IMR-90 (cell line): ENCODE measurements at regions not wholly inside any gene's neighbourhood (a gene's known extent, or its start where the extent isn't known, plus 50 kb on each side); places are given as distances from the start of the nearest gene placed in this dataset.
A peak's percentile ranks its signal among the peaks of the same experiment; 100 is the strongest.

Experiments used
- ATAC-seq: fragments of 200-7000 bp; cut with Tn5 transposase; 2 replicates; pipeline ENCODE4 v1.9.1; 2020; ENCODE audit warnings: low read depth, mild to moderate bottlenecking, moderate library complexity
- BruUV-seq: library from RNA; stranded (reverse); fragments of 400-500 nt; replicated peaks from 2 replicates; lab custom pipeline; 2021; lab: Mats Ljungman, UMichigan
- CTCF ChIA-PET: fragments of 300-600 bp; formaldehyde crosslinking; extraction: SDS; loops from one replicate; lab custom pipeline; 2021; ENCODE audit warnings: antibody characterized with exemption; lab: Yijun Ruan, JAX
- POLR2A ChIA-PET: fragments of 300-600 bp; sonication (Branson Sonifier 250); formaldehyde crosslinking; loops from one replicate; lab custom pipeline; 2022; ENCODE audit warnings: antibody characterized with exemption; ENCODE audit not compliant: unreplicated experiment; lab: Charles Lee
- DNase-seq: peaks from one replicate; pipeline ENCODE4 v3.0.0; 2013
- H2AFZ ChIP-seq: replicated peaks from 2 replicates; pipeline ENCODE3; 2013; ENCODE audit warnings: low read length, mild to moderate bottlenecking; ENCODE audit not compliant: poor library complexity
- H2AK5ac ChIP-seq: 2 replicates; pipeline ENCODE4 v1.6.1; 2013; ENCODE audit warnings: low read depth, low read length, inconsistent platforms
- H2AK9ac ChIP-seq: replicated peaks from 2 replicates; pipeline ENCODE3; 2013; ENCODE audit warnings: mild to moderate bottlenecking, low read depth, low read length, moderate library complexity; ENCODE audit not compliant: poor library complexity
- H2BK120ac ChIP-seq: 2 replicates; pipeline ENCODE4 v1.6.1; 2013; ENCODE audit warnings: low read depth, low read length, inconsistent platforms
- H2BK15ac ChIP-seq: 3 replicates; pipeline ENCODE4 v1.6.1; 2013; ENCODE audit warnings: low read depth, low read length, inconsistent platforms
- H2BK20ac ChIP-seq: 2 replicates; pipeline ENCODE4 v1.6.1; 2013; ENCODE audit warnings: low read depth, mild to moderate bottlenecking, inconsistent platforms, low read length, moderate library complexity
- H2BK5ac ChIP-seq: 2 replicates; pipeline ENCODE4 v1.6.1; 2013; ENCODE audit warnings: mild to moderate bottlenecking, low read depth, low read length, inconsistent platforms; ENCODE audit not compliant: poor library complexity, severe bottlenecking
- H3K14ac ChIP-seq: replicated peaks from 2 replicates; pipeline ENCODE4 v1.6.1; 2013; ENCODE audit warnings: low read depth, low read length, inconsistent platforms
- H3K18ac ChIP-seq: 2 replicates; pipeline ENCODE4 v1.6.1; 2013; ENCODE audit warnings: low read depth, low read length, control low read depth
- H3K23ac ChIP-seq: 2 replicates; pipeline ENCODE4 v1.6.1; 2013; ENCODE audit warnings: low read depth, low read length, inconsistent platforms
- H3K27ac ChIP-seq: 2 replicates; pipeline ENCODE4 v1.5.1; 2013; ENCODE audit warnings: mild to moderate bottlenecking, control low read depth, low read length; ENCODE audit not compliant: insufficient read depth
- H3K27me3 ChIP-seq: 2 replicates; pipeline ENCODE4 v1.6.1; 2013; ENCODE audit warnings: low read length; ENCODE audit not compliant: control insufficient read depth, insufficient read depth
- H3K36me3 ChIP-seq: 2 replicates; pipeline ENCODE4 v1.6.1; 2013; ENCODE audit warnings: low read length, mixed read lengths; ENCODE audit not compliant: control insufficient read depth, insufficient read depth
- H3K4ac ChIP-seq: 2 replicates; pipeline ENCODE4 v1.6.1; 2013; ENCODE audit warnings: low read depth, low read length, inconsistent platforms
- H3K4me1 ChIP-seq: 2 replicates; pipeline ENCODE4 v1.6.1; 2013; ENCODE audit warnings: low read length, mixed read lengths; ENCODE audit not compliant: control insufficient read depth, insufficient read depth
- H3K4me2 ChIP-seq: 2 replicates; pipeline ENCODE4 v1.6.1; 2013; ENCODE audit warnings: low read depth, mild to moderate bottlenecking, control low read depth, low read length, moderate library complexity
- H3K4me3 ChIP-seq: 2 replicates; pipeline ENCODE4 v1.5.1; 2013; ENCODE audit warnings: low read depth, mild to moderate bottlenecking, control low read depth, low read length, moderate library complexity; ENCODE audit not compliant: insufficient read depth
- H3K56ac ChIP-seq: 2 replicates; pipeline ENCODE4 v1.6.1; 2013; ENCODE audit warnings: low read length, inconsistent platforms; ENCODE audit not compliant: insufficient read depth; ENCODE audit errors: extremely low read depth
- H3K79me1 ChIP-seq, 2 experiments: 2 replicates each; pipeline ENCODE4 v1.6.1; 2013; ENCODE audit warnings: low read length in 2 of 2, inconsistent platforms in 1 of 2, low read depth in 1 of 2
- H3K9ac ChIP-seq: 2 replicates; pipeline ENCODE4 v1.6.1; 2013; ENCODE audit warnings: low read depth, low read length, control low read depth
- H3K9me1 ChIP-seq: 2 replicates; pipeline ENCODE4 v1.6.1; 2013; ENCODE audit warnings: low read length, inconsistent platforms; ENCODE audit not compliant: insufficient read depth
- H3K9me3 ChIP-seq: 2 replicates; pipeline ENCODE4 v1.6.1; 2013; ENCODE audit warnings: low read length; ENCODE audit not compliant: control insufficient read depth, insufficient read depth
- H4K20me1 ChIP-seq: 2 replicates; pipeline ENCODE4 v1.6.1; 2013; ENCODE audit warnings: low read length, inconsistent platforms; ENCODE audit not compliant: insufficient read depth
- H4K5ac ChIP-seq: 2 replicates; pipeline ENCODE4 v1.6.1; 2013; ENCODE audit warnings: mild to moderate bottlenecking, low read depth, low read length, control low read depth
- H4K8ac ChIP-seq, 2 experiments: 2 replicates each; pipeline ENCODE4 v1.6.1; 2013; ENCODE audit warnings: low read depth in 2 of 2, low read length in 2 of 2, control low read depth in 1 of 2, inconsistent platforms in 1 of 2
- H4K91ac ChIP-seq: 2 replicates; pipeline ENCODE4 v1.6.1; 2013; ENCODE audit warnings: low read depth, low read length, inconsistent platforms; ENCODE audit not compliant: insufficient read depth
- BHLHE40 ChIP-seq: fragments of 150-350 bp; IDR thresholded peaks from 2 replicates; pipeline ENCODE4 v1.6.1; 2016; ENCODE audit warnings: mild to moderate bottlenecking, low read depth, low read length
- FOS ChIP-seq: fragments of 150-350 bp; IDR thresholded peaks from 2 replicates; pipeline ENCODE4 v1.6.1; 2016; ENCODE audit warnings: low read depth, low read length
- MAZ ChIP-seq: IDR thresholded peaks from 2 replicates; pipeline ENCODE4 v1.6.1; 2012; ENCODE audit warnings: low read depth, mild to moderate bottlenecking, low read length, improper control_type of control experiment, moderate library complexity, borderline replicate concordance
- NFE2L2 ChIP-seq: fragments of 150-350 bp; IDR thresholded peaks from 2 replicates; pipeline ENCODE4 v1.6.1; 2016; ENCODE audit warnings: low read depth, mild to moderate bottlenecking, low read length
- RCOR1 ChIP-seq: IDR thresholded peaks from 2 replicates; pipeline ENCODE4 v1.6.1; 2012; ENCODE audit warnings: mild to moderate bottlenecking, low read length, improper control_type of control experiment; ENCODE audit not compliant: insufficient replicate concordance
- RFX5 ChIP-seq: IDR thresholded peaks from 2 replicates; pipeline ENCODE4 v1.8.0; 2012; ENCODE audit warnings: low read depth, mild to moderate bottlenecking, low read length, moderate library complexity
- SMC3 ChIP-seq: fragments of 150-350 bp; IDR thresholded peaks from 2 replicates; pipeline ENCODE4 v1.6.1; 2016; ENCODE audit warnings: low read depth, mild to moderate bottlenecking, antibody characterized with exemption, low read length, moderate library complexity
- WGBS, 2 experiments: methylation state at CpG; one replicate each; pipeline versions ENCODE4 v1.1.5 to v1.1.7; 2013; ENCODE audit warnings: missing lambda C conversion rate in 2 of 2; ENCODE audit not compliant: insufficient read length in 1 of 2; ENCODE audit errors: extremely low coverage in 2 of 2; 5-methylcytosine and 5-hydroxymethylcytosine counted together
- dilution Hi-C: fragments of 300-500 bp; cut with HindIII; formaldehyde crosslinking; loops from one replicate; pipeline ENCODE4 v1.14.3; 2018; ENCODE audit warnings: low sequenced_read_pairs; ENCODE audit not compliant: unreplicated experiment
- in situ Hi-C: fragments of 300-500 bp; cut with MboI; formaldehyde crosslinking; loops from 3 replicates; pipeline ENCODE4 v1.14.3; 2019; ENCODE audit warnings: low sequenced_read_pairs, inconsistent platforms, mixed read lengths
- intact Hi-C: fragments of 100-400 bp; cut with micrococcal nuclease; formaldehyde crosslinking; loops from 2 replicates; pipeline ENCODE4 v1.10.0; 2022
- TF ChIP-seq, protein P1 (sequence below): fragments of 150-350 bp; IDR thresholded peaks from 2 replicates; pipeline ENCODE4 v1.6.1; 2016; ENCODE audit warnings: low read depth, mild to moderate bottlenecking, low read length, moderate library complexity, borderline replicate concordance
- TF ChIP-seq, protein P2 (sequence below): conservative IDR thresholded peaks from 2 replicates; pipeline ENCODE4 v1.5.1; 2012; ENCODE audit warnings: mild to moderate bottlenecking, low read depth, low read length, improper control_type of control experiment
- TF ChIP-seq, protein P3 (sequence below): fragments of 150-350 bp; IDR thresholded peaks from 2 replicates; pipeline ENCODE4 v1.6.1; 2017; ENCODE audit warnings: mild to moderate bottlenecking, antibody characterized with exemption, low read length, low read depth

DNA sequence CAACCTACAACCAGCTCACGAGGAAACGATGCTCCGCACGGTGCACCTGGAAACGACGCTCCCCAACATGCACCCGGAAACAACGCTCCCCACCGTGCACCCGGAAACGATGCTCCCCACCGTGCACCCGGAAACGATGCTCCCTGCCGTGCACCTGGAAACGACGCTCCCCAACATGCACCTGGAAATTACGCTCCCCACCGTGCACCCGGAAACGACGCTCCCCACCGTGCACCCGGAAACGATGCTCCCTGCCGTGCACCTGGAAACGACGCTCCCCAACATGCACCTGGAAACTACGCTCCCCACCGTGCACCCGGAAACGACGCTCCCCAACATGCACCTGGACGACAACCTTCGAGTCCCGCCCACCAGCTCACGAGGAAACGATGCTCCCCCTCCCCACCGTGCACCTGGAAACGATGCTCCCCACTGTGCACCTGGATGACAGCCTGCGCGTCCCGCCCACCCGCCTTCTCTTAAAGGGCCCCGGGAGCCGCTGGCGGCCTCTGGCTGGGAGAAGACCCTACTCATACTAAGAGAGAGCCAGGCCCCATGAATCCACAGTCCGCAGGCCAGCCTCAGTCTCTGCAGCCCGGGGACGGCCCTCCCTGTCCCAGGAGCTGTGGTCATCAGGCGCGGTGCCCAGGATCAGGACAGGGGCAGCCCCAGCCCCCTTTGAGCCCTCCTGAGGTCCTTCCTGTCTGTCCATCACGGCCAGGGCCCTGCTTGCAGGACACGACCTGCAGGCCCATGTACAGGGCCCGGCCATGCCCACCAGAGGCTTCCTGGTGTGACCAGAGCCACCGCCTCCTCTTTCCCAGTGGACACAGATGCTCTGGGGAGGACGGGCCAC is 98.3 kb downstream of the PDGFA start:
- WGBS, 2 experiments, result 44% methylated on average over 30 of the region's 57 CpGs; no CpG with 5 or more reads in 1 of the 2 experiments
- no peak overlapping the region for H2BK15ac ChIP-seq
- TF ChIP-seq RCOR1 (no peak), SMC3 (no peak), MAZ (no peak), RFX5 (no peak), NFE2L2 (no peak), FOS (no peak), BHLHE40 (no peak)
- TF ChIP-seq, protein P1, sequence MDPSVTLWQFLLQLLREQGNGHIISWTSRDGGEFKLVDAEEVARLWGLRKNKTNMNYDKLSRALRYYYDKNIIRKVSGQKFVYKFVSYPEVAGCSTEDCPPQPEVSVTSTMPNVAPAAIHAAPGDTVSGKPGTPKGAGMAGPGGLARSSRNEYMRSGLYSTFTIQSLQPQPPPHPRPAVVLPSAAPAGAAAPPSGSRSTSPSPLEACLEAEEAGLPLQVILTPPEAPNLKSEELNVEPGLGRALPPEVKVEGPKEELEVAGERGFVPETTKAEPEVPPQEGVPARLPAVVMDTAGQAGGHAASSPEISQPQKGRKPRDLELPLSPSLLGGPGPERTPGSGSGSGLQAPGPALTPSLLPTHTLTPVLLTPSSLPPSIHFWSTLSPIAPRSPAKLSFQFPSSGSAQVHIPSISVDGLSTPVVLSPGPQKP, result no peak
- TF ChIP-seq, protein P2, sequence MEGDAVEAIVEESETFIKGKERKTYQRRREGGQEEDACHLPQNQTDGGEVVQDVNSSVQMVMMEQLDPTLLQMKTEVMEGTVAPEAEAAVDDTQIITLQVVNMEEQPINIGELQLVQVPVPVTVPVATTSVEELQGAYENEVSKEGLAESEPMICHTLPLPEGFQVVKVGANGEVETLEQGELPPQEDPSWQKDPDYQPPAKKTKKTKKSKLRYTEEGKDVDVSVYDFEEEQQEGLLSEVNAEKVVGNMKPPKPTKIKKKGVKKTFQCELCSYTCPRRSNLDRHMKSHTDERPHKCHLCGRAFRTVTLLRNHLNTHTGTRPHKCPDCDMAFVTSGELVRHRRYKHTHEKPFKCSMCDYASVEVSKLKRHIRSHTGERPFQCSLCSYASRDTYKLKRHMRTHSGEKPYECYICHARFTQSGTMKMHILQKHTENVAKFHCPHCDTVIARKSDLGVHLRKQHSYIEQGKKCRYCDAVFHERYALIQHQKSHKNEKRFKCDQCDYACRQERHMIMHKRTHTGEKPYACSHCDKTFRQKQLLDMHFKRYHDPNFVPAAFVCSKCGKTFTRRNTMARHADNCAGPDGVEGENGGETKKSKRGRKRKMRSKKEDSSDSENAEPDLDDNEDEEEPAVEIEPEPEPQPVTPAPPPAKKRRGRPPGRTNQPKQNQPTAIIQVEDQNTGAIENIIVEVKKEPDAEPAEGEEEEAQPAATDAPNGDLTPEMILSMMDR, result no peak
- TF ChIP-seq, protein P3, sequence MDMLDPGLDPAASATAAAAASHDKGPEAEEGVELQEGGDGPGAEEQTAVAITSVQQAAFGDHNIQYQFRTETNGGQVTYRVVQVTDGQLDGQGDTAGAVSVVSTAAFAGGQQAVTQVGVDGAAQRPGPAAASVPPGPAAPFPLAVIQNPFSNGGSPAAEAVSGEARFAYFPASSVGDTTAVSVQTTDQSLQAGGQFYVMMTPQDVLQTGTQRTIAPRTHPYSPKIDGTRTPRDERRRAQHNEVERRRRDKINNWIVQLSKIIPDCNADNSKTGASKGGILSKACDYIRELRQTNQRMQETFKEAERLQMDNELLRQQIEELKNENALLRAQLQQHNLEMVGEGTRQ, result no peak
- no peak overlapping the region for H2BK20ac ChIP-seq
- no peak overlapping the region for H3K4me2 ChIP-seq
- no peaks in the 10 kb centered on the region for H3K4me1 ChIP-seq
- no peaks in the 10 kb centered on the region for H4K20me1 ChIP-seq
- no peak overlapping the region for H3K18ac ChIP-seq
- peaks cover 17% of the 10 kb centered on the region; the same call in 1 of the 2 replicates for H3K27me3 ChIP-seq
- H3K9ac ChIP-seq, result no peak overlapping the region
- H2AFZ ChIP-seq, result peak overlapping the region; percentile 32
- no peak overlapping the region for H4K91ac ChIP-seq
- no peak overlapping the region for H2BK120ac ChIP-seq
- H3K4me3 ChIP-seq, result no peak overlapping the region
- no peak overlapping the region for H3K27ac ChIP-seq
- BruUV-seq, result no TSS peak
- H2BK5ac ChIP-seq, result no peak overlapping the region
- dilution Hi-C loops (no loop called here), in situ Hi-C loops (no loop called here), intact Hi-C loops (no loop called here)
- H3K4ac ChIP-seq, result no peak overlapping the region
- no peak overlapping the region for H2AK9ac ChIP-seq
- no peaks in the 10 kb centered on the region for H3K9me1 ChIP-seq
- no peak overlapping the region for H3K23ac ChIP-seq
- no peak overlapping the region for H2AK5ac ChIP-seq
- no peak overlapping the region for H3K56ac ChIP-seq
- H4K8ac ChIP-seq, result no peak overlapping the region
- H3K14ac ChIP-seq, result no peak overlapping the region
- CTCF ChIA-PET, result no interaction called here
- ATAC-seq (no peak), DNase-seq (no peak)
- H3K79me1 ChIP-seq, result no peaks in the 10 kb centered on the region
- no peaks in the 10 kb centered on the region for H3K36me3 ChIP-seq
- POLR2A ChIA-PET, result no interaction called here
- no peak overlapping the region for H4K5ac ChIP-seq
- H3K9me3 ChIP-seq, result peaks cover 10% of the 10 kb centered on the region
